Ovary (tissue), 7 donors: ENCODE measurements at regions not wholly inside any gene's neighbourhood (a gene's known extent, or its start where the extent isn't known, plus 50 kb on each side); places are given as distances from the start of the nearest gene placed in this dataset.

Experiments
- DNase-seq, 5 donors: peaks; one replicate each; pipeline ENCODE4 v3.0.0-alpha.2; 2019 to 2020
- H3K27ac ChIP-seq, 2 donors: fragments of 200-600 bp; one replicate each; pipeline versions ENCODE4 v1.5.1 to v1.8.0; 2019 to 2022
- H3K27me3 ChIP-seq: fragments of 200-600 bp; one replicate; pipeline ENCODE4 v1.8.0; 2022
- H3K36me3 ChIP-seq: fragments of 200-600 bp; sonication (generic); one replicate; pipeline ENCODE4 v1.5.1; 2019
- H3K4me1 ChIP-seq: one replicate; pipeline ENCODE4 v1.8.1; 2013; ENCODE audit warnings: mild to moderate bottlenecking, moderate library complexity; ENCODE audit not compliant: insufficient read depth
- H3K4me3 ChIP-seq: fragments of 200-600 bp; sonication (generic); one replicate; pipeline ENCODE4 v1.5.1; 2017
- H3K9me3 ChIP-seq, 2 donors: fragments of 200-600 bp in 1 of 2; sonication (generic) in 1 of 2; one replicate each; pipeline versions ENCODE4 v1.5.1 to v1.8.1; 2013 to 2019; ENCODE audit warnings: mild to moderate bottlenecking in 1 of 2, moderate library complexity in 1 of 2
- EP300 ChIP-seq: sonication (generic); formaldehyde crosslinking; IDR thresholded peaks from one replicate; pipeline ENCODE4 v1.6.1; 2017; ENCODE audit warnings: antibody characterized with exemption
- POLR2A ChIP-seq: fragments of 450-650 bp; IDR thresholded peaks from one replicate; pipeline ENCODE4 v1.6.1; 2017; ENCODE audit warnings: antibody characterized with exemption, mild to moderate bottlenecking, moderate library complexity
- WGBS, 3 donors: extraction: QIAGEN DNeasy Blood & Tissue Kit in 1 of 3; methylation state at CpG; one replicate each; pipeline versions ENCODE4 v1.1.5 to v1.1.7; 2013 to 2017; 5-methylcytosine and 5-hydroxymethylcytosine counted together
- intact Hi-C, 4 donors: fragments of 100-400 bp; cut with DNase I; formaldehyde crosslinking; loops; one replicate each; pipeline versions ENCODE4 v1.11.0 to v1.15.1; 2022 to 2023
- TF ChIP-seq, protein P1 (sequence below), 3 donors: fragments of 450-650 bp in 2 of 3; fragments of 200-600 bp in 1 of 3; IDR thresholded peaks; one replicate each; pipeline versions ENCODE4 v1.5.1 to v1.8.0; 2016 to 2022; ENCODE audit warnings: antibody characterized with exemption in 3 of 3, mild to moderate bottlenecking in 1 of 3
- donor health status: DM: no; HTN: no; CAD: no; lungs with moderate emphysema.
- donor health status: DM: no; HTN: no; CAD: no.
- donor health status: Bipolar disorder and iron deficiency.
- donor health status: DM: no; HTN: no; CAD: no.
- donor health status: DM: yes; HTN: yes; CAD: no.

DNA sequence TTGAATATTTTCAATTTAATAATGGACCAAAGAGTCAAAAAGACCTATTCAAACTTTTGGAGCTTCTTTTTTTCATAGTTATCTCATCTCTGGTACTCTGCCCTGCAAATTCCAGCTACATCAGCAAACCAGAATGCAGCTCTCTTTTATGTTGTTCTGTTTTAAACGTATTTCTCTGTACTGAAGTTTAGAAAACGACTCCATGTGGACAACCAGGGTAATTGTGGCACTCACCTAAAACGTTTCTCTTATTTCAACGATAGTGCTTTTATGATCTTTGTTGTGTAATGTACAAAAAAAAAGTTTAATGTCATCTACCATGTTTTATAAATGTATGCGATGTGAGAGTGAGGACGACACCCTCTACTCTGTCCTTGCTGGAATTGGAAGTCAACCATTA is 1472.3 kb upstream of the GBE1 start:
- no peak for DNase-seq
- H3K36me3 ChIP-seq, result no peaks in the 10 kb centered on the region
- intact Hi-C loops, result no loop called here
- no peak for TF ChIP-seq EP300
- TF ChIP-seq POLR2A, result no peak
- TF ChIP-seq, protein P1, sequence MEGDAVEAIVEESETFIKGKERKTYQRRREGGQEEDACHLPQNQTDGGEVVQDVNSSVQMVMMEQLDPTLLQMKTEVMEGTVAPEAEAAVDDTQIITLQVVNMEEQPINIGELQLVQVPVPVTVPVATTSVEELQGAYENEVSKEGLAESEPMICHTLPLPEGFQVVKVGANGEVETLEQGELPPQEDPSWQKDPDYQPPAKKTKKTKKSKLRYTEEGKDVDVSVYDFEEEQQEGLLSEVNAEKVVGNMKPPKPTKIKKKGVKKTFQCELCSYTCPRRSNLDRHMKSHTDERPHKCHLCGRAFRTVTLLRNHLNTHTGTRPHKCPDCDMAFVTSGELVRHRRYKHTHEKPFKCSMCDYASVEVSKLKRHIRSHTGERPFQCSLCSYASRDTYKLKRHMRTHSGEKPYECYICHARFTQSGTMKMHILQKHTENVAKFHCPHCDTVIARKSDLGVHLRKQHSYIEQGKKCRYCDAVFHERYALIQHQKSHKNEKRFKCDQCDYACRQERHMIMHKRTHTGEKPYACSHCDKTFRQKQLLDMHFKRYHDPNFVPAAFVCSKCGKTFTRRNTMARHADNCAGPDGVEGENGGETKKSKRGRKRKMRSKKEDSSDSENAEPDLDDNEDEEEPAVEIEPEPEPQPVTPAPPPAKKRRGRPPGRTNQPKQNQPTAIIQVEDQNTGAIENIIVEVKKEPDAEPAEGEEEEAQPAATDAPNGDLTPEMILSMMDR (IDR thresholded peaks at IDR 0.05), result no peak
- H3K4me1 ChIP-seq, result no peaks in the 10 kb centered on the region
- WGBS, 3 donors, result 85 to 88% (median 87%) methylated on average over 6 of the region's 6 CpGs
- no peaks in the 10 kb centered on the region for H3K9me3 ChIP-seq
- no peak overlapping the region for H3K27ac ChIP-seq
- H3K4me3 ChIP-seq, result no peak overlapping the region
- no peaks in the 10 kb centered on the region for H3K27me3 ChIP-seq

DNA sequence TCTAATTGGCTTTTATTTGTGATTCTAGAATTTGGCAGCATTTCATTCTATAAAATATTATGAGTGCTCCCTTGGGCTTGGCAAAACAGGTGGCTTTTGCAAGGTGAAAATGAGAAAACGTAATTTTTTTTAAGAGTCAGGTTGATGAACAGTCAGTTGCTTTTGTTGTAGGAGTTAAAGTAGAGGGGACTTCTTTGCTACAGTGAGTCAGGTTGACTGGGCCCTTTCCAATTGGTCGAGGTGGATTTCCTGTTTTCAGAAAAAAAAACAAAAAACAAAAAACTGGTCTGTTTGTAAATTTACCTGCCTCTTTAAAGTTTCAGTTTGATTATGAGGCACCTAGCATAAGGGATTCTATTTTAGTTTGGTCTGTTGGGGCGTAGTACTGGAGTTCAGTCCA is 1469.4 kb upstream of the GBE1 start:
- intact Hi-C loops, result no loop called here
- WGBS, 3 donors, result 74 to 83% (median 79%) methylated on average over 3 of the region's 3 CpGs
- TF ChIP-seq, protein P1 (IDR thresholded peaks at IDR 0.05), result no peak
- TF ChIP-seq EP300 (no peak), POLR2A (no peak)
- no peaks in the 10 kb centered on the region for H3K36me3 ChIP-seq
- H3K4me3 ChIP-seq, result no peak overlapping the region
- no peaks in the 10 kb centered on the region for H3K4me1 ChIP-seq
- no peak overlapping the region for H3K27ac ChIP-seq
- H3K9me3 ChIP-seq, result no peaks in the 10 kb centered on the region
- DNase-seq, result no peak
- no peaks in the 10 kb centered on the region for H3K27me3 ChIP-seq

DNA sequence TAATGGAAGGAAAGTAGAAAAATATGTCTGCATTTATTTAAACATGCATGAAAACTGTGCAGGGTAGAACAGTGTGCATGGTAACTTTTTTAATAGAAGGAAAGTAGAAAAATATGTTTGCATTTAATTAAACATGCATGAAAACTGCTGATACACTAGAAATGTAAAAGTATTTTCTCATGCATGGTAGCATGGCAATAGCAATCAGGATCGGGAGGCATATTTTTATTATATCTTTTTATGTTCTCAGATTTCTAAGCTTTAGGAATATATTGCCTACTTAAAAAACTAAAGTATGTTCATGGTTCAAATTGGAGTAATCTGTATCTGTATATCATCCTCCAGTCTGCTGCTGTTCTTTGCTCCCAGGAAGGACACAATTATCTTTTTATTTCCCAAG is 1468.9 kb upstream of the GBE1 start:
- TF ChIP-seq, protein P1 (IDR thresholded peaks at IDR 0.05), result no peak
- TF ChIP-seq EP300 (no peak), POLR2A (no peak)
- Histone ChIP-seq H3K4me3 (no peak overlapping the region), H3K4me1 (no peaks in the 10 kb centered on the region), H3K27me3 (no peaks in the 10 kb centered on the region), H3K27ac (no peak overlapping the region), H3K9me3 (no peaks in the 10 kb centered on the region), H3K36me3 (no peaks in the 10 kb centered on the region)
- 52 to 66% (median 60%) methylated on average over 1 of the region's 1 CpG for WGBS, 3 donors
- intact Hi-C loops, result no loop called here
- no peak for DNase-seq

DNA sequence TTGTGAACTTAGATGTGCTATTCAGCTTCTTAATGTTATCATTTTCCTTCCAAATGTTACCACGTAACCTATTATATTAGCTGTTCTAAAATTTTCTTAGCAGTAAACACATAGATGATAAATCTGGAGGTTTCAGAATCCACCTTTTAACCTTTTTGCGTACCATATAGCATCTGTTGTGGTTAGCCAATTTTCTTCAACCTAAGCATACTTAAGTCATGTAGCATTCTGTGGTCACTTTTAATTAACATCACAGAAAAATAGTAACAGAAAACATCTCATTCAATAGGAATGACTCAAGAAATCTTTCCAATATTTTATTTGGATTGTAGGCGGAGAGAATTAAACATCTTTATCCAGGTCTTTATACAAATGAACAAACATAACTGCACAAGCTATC is 1465.3 kb upstream of the GBE1 start:
- intact Hi-C loops, result no loop called here
- WGBS, 3 donors, result 88 to 92% (median 90%) methylated on average over 3 of the region's 3 CpGs
- Histone ChIP-seq H3K36me3 (no peaks in the 10 kb centered on the region), H3K9me3 (no peaks in the 10 kb centered on the region), H3K27ac (no peak overlapping the region), H3K4me1 (peaks cover 2% of the 10 kb centered on the region), H3K27me3 (no peaks in the 10 kb centered on the region), H3K4me3 (no peak overlapping the region)
- DNase-seq, result no peak
- TF ChIP-seq, protein P1 (IDR thresholded peaks at IDR 0.05), result no peak
- no peak for TF ChIP-seq EP300
- no peak for TF ChIP-seq POLR2A
